Epidermal melanocyte (primary cell): ENCODE measurements at regions not wholly inside any gene's neighbourhood (a gene's known extent, or its start where the extent isn't known, plus 50 kb on each side); places are given as distances from the start of the nearest gene placed in this dataset.
"Not testable (repeated sequence)": the region's sequence is repeated elsewhere in the genome, so short reads cannot be mapped to it uniquely, and the experiment has no call there.

ENCODE experiments used
- DNase-seq: peaks from one replicate; pipeline ENCODE4 v3.0.0; 2011; ENCODE audit warnings: low spot score; ENCODE audit not compliant: insufficient read length

DNA sequence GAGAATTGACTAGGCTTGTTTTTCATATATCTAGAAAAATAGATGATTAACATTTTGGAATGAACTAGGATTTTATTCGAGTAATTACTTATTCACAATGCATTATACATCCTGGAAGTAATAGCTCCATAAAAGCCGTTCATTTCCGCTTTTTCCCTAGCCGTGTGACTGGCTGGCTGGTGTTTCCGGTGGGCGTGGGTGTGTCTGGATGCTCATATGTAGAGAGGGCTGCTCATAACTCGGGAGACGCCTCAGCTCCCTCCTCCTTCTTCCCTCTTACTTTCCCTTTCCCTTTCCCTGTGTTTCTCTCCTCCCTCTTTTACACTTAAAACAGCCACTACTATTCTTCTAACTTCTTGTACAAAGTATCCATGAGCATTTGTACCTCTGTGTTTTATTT, 187.7 kb upstream of the VSTM2A start:
- DNase-seq, result no peak

- DNase-seq, result no peak
Observed at GRCh38 chr7:54355842-54356241, 186.3 kb upstream of the VSTM2A start.

GRCh38 chr7:54360075-54360840, 181.9 kb upstream of the VSTM2A start:
- no peak for DNase-seq

- DNase-seq, result no peak
Observed at GRCh38 chr7:54390565-54390964, 151.6 kb upstream of the VSTM2A start.

DNA sequence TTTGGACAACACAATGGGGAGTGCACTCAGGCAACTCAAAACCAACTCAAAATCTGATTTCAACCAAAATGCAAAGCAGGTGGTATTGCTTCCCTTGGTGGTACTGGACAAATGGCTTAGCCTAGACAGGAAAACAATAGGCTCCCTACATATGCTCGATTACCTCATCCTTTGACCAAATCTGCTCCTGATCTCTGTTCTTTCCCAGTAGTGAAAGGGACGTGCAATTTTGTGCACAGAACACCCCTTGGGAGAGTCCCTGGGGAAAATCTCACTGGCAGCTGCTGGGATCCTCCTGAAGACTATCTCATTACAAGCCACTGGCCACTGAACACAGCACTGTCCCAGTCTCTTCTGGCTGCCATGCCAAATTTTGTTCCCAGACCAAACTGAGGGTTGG, 149.2 kb upstream of the VSTM2A start:
- no peak for DNase-seq

DNA sequence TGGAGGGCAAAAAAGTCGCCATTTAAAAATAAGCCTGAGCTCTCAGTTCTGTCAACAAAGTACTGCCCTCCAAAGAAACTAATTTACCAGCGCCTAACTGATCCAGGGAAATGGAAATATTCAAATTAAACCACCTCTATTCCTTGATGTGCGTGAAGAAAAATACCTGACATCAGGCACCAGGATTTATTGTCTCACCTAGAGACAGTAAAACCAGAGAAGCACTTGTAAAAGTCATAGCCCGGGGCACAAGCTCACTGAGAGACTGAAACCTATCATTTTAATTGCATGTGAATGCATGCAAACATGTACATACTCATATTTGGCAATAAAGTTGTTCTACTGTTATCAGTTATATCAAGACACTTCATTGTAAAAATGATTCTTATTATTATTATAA, 147.3 kb upstream of the VSTM2A start:
- no peak for DNase-seq

- DNase-seq, result no peak
Observed at GRCh38 chr7:54397836-54398612, 144.2 kb upstream of the VSTM2A start.

DNA sequence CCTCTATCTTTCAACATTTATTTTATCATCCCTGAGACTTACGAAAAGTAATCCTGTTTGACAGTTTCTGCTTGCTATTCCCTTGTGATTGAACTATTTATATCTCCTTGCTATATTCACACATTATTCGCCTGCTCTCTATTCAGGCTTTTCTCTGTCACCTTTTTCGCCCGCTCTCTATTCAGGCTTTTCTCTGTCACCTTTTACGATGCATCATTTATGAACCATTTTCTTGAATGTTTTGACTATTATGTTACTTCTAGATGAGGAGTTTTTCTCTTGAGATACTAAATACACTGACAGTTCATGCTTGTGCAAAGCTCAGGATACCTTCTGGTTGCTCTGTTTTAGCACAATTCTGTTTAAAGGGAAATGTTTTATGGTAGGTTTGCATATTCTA, 143.3 kb upstream of the VSTM2A start:
- no peak for DNase-seq

- DNase-seq, result no peak
Observed at GRCh38 chr7:54409917-54410316, 132.3 kb upstream of the VSTM2A start.

GRCh38 chr7:54416678-54417077, 125.5 kb upstream of the VSTM2A start:
- DNase-seq, result no peak

- DNase-seq, result no peak
Observed at GRCh38 chr7:54419209-54419608, 123.0 kb upstream of the VSTM2A start.

GRCh38 chr7:54426406-54426805, 115.8 kb upstream of the VSTM2A start:
- no peak for DNase-seq

GRCh38 chr7:54429111-54429510, 113.1 kb upstream of the VSTM2A start:
- DNase-seq, result no peak

GRCh38 chr7:54439391-54439790, 102.8 kb upstream of the VSTM2A start:
- no peak for DNase-seq

DNA sequence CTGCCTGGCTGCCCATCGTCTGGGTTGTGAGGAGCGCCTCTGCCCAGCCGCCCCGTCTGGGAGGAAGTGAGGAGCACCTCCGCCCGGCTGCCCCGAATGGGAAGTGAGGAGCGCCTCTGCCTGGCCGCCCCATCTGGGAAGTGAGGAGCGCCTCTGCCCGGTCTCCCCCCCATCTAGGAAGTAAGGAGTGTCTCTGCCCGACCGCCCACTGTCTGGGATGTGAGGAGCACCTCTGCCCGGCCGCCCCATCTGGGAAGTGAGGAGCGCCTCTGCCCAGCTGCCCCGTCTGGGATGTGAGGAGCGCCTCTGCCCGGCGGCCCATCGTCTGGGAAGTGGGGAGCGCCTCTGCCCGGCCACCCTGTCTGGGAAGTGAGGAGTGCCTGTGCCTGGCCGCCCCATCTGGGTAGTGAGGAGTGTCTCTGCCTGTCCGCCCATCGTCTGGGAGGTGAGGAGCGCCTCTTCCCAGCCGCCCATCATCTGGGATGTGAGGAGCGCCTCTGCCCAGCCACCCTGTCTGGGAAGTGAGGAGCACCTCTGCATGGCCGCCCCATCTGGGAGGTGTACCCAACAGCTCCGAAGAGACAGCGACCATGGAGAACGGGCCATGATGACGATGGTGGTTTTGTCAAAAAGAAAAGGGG, 98.0 kb upstream of the VSTM2A start:
- DNase-seq, result not testable (repeated sequence)

- DNase-seq, result not testable (repeated sequence)
Observed at GRCh38 chr7:54453168-54453567, 89.0 kb upstream of the VSTM2A start.

GRCh38 chr7:54454700-54455099, 87.5 kb upstream of the VSTM2A start:
- DNase-seq, result not testable (repeated sequence)

GRCh38 chr7:54465095-54465494, 77.1 kb upstream of the VSTM2A start:
- DNase-seq, result no peak

DNA sequence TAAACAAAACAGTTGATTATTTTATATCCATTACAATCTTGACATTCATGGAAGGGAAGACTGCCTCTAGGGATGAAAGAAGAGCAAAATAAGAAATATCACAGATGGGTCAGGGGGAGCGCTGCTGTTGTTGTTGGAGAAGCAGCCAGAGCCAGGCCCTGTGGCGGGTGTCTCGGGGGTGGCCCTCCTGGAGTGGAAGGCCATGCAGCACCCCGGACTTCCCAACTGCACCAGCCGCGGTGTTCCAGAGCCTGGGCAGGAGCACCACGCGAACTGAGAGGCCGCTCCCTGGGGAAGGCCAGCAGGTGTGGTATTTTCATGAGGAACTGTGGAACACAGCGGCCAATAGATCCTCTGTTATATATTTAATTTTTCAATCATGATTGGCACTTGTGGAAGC, 72.4 kb upstream of the VSTM2A start:
- no peak for DNase-seq

DNA sequence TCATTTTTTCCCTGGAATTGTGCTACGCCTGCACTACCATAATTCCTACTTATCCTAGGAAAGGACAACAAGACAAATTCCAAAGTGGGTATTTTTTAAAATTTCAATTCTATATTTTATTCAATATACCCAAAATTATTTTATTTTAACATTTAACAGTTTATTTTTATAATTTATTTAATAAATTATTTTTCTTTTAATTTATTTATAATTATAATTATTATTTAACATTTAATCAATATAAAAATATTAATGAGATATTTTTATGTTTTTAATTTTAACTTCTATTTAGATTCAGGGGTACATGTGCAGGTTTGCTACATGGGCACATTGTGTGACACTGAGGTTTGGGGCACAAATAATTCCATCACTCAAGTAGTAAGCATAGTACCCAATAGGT, 65.6 kb upstream of the VSTM2A start:
- DNase-seq, result no peak

DNA sequence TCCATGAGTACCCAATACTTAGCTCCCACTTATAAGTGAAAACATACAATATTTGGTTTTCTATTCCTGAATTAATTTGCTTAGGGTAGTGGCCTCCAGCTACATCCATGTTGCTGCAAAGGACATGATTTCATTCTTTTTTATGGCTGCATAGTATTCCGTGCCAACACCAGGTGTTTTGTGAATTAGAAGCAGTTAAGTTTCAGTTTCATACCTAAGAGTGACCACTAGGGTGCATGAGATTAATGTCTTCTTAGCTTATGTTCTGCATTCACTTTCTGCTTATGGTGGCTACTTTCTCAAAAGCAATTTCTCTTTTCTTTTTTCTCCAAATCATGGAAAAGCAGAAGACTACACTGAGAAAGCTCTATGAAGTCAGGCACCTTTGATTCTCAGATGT, 65.1 kb upstream of the VSTM2A start:
- DNase-seq, result no peak

GRCh38 chr7:54483523-54483922, 58.7 kb upstream of the VSTM2A start:
- no peak for DNase-seq
